CD4-positive, alpha-beta T cell treated with Interferon gamma for 1 hour (primary cell): ENCODE measurements at regions not wholly inside any gene's neighbourhood (a gene's known extent, or its start where the extent isn't known, plus 50 kb on each side); places are given as distances from the start of the nearest gene placed in this dataset.

Experiments
- DNase-seq: peaks from one replicate; pipeline ENCODE4 v3.0.0-alpha.2; 2020

GRCh38 chr12:124391340-124392261 lies 96.7 kb downstream of the RFLNA start:
- peak; percentile 71 for DNase-seq

DNA sequence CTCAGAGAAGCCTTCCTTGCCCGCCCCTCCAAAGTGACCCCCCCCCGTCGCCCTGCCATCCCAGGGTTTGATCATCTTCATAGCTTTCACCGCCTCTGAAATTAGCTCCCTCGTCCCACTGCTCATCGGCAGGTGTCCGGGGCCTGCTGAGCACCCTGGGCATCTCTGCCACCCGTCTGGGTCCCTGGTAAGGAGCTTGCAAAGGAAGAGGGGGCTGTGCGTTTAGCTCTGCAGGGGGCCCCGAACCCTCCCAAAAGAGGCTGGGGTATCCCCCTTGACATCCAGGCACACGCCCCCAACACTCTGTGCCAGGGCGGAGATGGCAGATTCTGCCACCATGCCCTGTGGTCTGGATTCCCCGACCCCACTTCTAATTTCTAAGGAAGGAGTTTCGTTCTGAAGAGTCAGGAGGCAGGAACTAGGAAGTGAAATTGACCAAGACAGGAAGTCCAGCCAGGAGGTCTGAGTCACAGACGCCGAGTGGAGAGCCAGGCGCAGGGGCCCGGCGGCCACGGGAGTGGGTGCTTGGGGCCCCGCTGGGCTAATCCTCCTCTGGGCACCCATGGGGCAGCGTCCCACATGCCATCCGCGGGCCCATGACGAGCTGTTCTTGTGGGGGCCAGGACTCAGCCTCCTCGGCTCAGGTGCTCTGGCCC lies 95.7 kb downstream of the RFLNA start:
- DNase-seq, result peak; percentile 57

GRCh38 chr12:124389725-124390441 lies 95.0 kb downstream of the RFLNA start:
- DNase-seq, result no peak

GRCh38 chr12:124389138-124389724 lies 94.3 kb downstream of the RFLNA start:
- DNase-seq, result peak; percentile 63

DNA sequence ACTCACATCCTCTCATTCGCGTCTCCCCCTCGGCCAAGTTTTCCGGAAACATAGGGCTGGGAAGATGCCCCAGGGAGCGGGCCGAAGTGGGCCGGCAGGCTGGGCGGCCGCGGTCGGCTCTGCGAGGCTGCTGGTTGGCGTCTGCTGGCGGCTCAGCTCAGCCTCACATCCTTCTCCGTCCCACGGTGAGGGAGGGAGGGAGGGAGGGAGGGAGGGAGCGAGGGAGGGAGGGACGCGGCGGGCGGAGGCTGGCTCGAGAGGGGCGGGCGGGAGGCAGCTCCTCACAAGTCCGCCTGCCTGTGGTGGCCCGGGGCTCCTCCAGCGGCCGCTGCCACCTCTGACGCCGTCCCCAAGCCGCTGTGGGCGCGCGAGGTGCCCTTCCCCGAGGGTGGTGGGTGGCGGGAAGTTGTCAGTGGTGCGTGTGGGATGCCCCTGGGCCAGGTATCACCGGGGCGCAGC lies 93.8 kb downstream of the RFLNA start:
- peak; percentile 49 for DNase-seq

- DNase-seq, result no peak
Observed at GRCh38 chr12:124388038-124388671, 93.3 kb downstream of the RFLNA start.

- no peak for DNase-seq
Observed at GRCh38 chr12:124387528-124387911, 92.6 kb downstream of the RFLNA start.

DNA sequence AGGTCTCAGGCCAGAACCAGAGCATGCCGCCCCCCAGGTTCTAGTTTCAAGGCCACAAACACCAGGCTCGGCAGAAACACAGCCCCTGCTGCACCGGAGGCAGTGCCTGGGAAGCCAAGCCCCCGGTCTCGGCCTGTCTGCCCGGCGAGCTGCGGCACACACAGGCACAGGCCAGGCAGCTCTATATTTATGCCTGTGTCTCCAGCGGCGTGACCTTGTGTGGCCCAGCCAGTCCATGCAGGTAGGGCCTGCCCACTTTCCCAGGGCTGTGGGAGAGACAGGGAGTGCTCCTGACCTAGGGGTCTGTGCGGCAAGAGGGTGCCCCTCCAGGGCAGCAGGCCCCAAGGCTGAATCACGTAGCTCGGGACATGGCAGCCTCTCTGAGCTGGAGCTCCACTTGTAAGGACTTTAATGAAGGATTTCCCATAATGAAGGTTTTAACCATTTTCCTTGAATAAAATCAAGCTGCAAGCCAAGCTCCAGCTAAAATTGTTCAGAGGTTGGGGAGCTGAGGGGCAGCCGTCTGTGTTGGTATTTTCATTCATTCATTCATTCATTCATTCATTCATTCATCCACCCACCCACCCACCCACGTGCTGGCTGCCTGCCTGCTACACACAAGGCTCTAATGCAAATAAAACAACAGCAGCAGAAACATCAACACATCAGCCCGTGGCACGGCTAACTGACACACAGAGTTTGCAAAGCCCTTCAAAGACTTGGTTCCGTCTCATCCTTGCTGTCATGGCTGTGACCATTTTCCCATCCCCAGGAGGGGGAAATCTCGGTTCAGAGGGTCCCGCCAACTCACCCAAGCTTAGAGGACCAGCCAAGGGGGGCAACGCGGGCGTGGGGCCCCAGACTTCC lies 92.0 kb downstream of the RFLNA start:
- DNase-seq, result no peak

GRCh38 chr12:124386059-124386458 lies 91.2 kb downstream of the RFLNA start:
- DNase-seq, result no peak

DNA sequence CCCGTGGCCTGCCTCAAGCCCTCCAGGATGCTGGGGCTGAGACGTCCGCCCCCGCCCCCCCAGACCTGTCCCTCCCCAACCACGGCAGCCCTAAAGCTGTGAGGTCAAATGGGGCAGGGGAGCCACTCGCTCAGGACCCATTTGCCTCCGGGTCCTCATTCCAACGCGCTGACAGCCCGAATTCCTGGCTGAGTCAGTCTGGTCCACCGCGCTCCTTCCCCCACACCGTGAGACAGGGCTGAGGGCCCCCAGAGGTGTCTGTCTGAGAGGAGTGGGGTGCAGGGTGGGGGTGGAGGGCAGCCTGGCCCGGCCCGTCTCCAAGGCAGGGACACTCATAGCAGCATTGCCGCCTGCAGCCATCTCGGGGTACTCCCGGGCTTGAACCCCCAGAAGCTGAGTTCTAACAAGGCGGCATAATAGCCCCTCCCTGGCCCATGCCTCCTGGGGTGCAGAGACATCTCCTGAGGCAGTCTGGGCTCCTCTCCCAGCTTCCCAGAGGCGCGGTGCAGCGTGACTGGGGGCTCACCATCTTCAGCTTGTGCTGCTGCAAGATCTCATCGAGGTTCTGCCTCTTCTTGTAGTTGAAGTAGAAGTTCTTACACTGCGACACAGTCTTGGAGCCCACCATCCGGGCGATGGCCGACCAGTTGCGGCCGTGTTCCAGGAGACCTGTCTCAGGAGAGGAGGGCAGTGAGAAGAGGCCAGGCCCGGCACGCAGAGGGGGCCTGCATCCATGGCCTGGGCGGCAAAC lies 90.5 kb downstream of the RFLNA start:
- no peak for DNase-seq

GRCh38 chr12:124384299-124384894 lies 89.5 kb downstream of the RFLNA start:
- no peak for DNase-seq

DNA sequence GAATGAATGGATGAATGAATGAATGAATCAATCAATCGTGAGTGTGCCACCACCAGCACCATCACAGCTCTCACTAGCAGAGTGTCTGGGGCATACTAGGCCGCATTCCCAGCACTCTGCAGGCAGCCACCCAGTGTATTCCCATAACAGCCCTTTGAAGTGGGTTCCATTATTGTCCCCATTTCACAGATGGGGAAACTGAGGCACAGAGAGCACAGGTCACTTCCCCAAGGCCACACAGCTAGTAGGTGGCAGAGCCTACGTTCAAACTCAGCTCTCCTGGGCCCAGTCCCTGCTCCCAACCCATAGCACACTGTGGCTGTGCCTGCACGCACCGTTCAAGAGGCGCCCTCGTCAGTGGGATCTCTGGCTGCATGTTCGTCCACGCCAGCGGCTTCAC lies 88.1 kb downstream of the RFLNA start:
- no peak for DNase-seq

- DNase-seq, result peak; percentile 63
Observed at GRCh38 chr12:124381456-124382296, 86.8 kb downstream of the RFLNA start.

DNA sequence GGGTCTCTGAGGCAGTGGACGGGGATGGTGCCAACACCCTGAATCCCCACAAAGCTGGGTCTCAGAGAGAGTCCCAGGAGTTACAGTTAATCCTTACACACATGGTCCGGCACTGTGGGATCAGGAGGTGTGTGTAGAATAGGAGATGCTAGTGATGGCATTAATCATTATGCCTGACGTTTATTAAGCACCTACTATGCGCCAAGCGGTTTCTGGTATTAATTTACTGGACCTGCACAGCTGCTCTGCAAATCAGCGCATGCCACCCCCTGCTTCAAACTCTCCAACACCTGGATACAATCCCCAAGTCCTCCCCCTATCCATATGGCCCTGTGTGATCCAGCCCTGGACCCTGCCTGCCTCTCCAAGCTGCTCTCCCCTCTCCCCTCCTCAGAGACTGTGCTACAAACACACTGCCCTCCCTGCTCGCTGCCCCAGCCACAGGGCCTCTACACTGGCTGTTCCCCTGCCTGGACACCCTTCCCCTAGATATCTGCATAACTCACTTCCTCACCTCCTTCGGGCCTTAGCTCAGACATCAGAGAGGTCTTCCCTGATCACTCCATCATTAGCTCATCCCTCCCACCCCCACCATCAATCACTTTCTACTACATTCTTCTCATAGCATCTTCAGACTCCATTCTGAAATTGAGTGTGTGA lies 86.0 kb downstream of the RFLNA start:
- no peak for DNase-seq

GRCh38 chr12:124379938-124380754 lies 85.3 kb downstream of the RFLNA start:
- DNase-seq, result peak; percentile 34

DNA sequence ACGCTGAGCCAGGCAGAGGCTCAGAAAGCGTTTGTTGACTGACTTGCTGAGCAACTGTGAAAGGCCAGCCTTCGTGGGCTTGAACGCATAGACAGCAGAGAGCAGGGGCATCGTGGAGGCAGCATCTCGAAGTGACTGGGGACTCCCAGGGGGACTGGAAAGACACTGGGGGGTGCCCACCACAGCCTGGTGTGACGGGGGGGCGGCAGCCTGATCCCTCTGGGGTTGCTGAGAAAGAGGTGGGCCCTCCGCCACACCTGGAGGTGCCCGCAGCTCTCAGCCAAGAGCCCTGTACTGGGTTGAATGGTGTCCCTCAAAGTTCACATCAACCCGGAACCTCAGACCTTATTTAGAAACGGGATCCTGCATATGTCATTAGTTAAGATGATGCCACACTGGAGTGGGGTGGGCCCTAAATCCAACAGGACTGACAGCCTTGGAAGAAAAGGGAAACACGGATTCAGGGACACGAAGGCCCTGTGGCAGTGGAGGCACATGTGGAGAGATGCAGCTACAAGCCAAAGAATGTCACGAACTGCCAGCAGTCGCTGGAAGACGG lies 84.6 kb downstream of the RFLNA start:
- DNase-seq, result no peak

DNA sequence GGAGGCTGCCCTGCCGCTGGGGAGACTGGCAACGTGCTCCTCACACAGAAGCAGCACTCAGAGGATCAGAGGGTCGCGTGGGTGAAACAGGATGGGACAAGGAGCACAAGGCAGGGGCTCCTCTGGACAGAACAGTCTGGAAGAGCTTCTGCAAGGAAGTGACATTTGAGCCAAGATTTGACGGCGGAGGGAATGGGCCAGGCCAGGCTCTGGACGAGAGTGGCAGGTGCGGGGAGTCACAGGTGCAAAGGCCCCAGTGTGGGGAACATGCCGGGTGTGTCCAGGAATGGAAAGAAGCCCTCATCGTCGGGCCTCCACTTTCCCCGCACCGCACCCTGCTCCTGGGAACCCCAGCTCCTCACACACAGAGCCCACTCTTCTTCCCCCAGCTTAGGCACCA lies 84.0 kb downstream of the RFLNA start:
- no peak for DNase-seq
